ENCODE measurements at regions not wholly inside any gene's neighbourhood (a gene's known extent, or its start where the extent isn't known, plus 50 kb on each side); places are given as distances from the start of the nearest gene placed in this dataset.

DNA sequence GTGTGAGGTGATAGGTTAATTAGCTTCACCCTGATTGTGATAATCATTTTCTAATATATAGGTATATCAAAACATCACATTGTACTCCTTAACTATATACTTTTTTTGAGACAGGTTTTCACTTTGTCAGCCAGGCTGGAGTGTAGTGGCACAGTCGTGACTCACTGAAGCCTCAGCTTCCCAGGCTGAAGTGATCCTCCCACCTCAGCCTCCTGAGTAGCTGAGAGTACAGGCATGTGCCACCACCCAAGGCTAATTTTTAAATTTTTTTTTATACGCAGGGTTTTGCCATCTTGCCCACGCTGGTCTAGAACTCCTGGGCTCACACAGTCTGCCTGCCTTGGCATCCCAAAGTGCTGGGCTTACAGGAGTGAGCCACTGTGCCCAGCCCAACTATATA, 455.3 kb upstream of the MAF start:
- no peaks in the 10 kb centered on the region for H3K27me3 ChIP-seq
- WGBS, 2 donors: 94 to 96% methylated on average over 3 of the region's 3 CpGs
- no peak overlapping the region for H3K4me3 ChIP-seq
- TF ChIP-seq POLR2A (IDR thresholded peaks at IDR 0.05): no peak
- no peak for TF ChIP-seq CTCF (IDR thresholded peaks at IDR 0.05)
- no peak for TF ChIP-seq EP300 (IDR thresholded peaks at IDR 0.05)
- no peaks in the 10 kb centered on the region for H3K9me3 ChIP-seq
- H3K27ac ChIP-seq: no peak overlapping the region
- H3K36me3 ChIP-seq: no peaks in the 10 kb centered on the region
- H3K4me1 ChIP-seq: peaks cover 0 to 28% (median 0%) of the 10 kb centered on the region in 4 donors
- DNase-seq (ENCODE audit: low spot score in 2 of 2): no peak

GRCh38 chr16:80054647-80055046, 454.1 kb upstream of the MAF start:
- TF ChIP-seq POLR2A (IDR thresholded peaks at IDR 0.05): no peak
- TF ChIP-seq CTCF (IDR thresholded peaks at IDR 0.05): no peak
- no peak for TF ChIP-seq EP300 (IDR thresholded peaks at IDR 0.05)
- Histone ChIP-seq H3K27me3 (no peaks in the 10 kb centered on the region), H3K36me3 (no peaks in the 10 kb centered on the region), H3K4me1 (peaks cover 0 to 28% (median 0%) of the 10 kb centered on the region in 4 donors), H3K4me3 (no peak overlapping the region), H3K9me3 (no peaks in the 10 kb centered on the region), H3K27ac (no peak overlapping the region)
- no peak for DNase-seq (ENCODE audit: low spot score in 2 of 2)
- WGBS, 2 donors: 98% methylated on average over 2 of the region's 2 CpGs

DNA sequence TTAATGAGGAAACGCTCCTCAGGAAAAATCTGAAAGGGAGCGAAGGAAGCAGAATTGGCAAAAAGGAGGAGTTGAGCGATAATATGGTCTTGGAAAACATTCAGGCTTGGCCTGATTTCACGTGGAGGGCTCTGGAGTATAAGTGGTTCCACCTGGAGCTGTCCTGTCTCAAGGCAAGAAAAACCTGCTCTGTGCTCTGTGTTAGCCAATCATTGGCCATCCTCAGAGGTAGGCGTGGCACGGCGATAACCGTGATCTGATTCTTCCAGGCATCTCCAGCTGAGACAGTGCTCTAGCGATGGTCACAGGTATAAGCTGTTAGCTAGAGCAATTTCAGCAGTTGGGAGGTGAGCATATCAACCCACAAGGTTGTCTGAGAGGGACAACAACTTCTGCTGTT, 450.5 kb upstream of the MAF start:
- H3K36me3 ChIP-seq: no peaks in the 10 kb centered on the region
- DNase-seq (ENCODE audit: low spot score in 2 of 2): no peak
- WGBS, 2 donors: 92% methylated on average over 9 of the region's 9 CpGs
- H3K27ac ChIP-seq: no peak overlapping the region
- no peak overlapping the region for H3K4me3 ChIP-seq
- H3K4me1 ChIP-seq: peaks cover 0 to 2% (median 0%) of the 10 kb centered on the region in 4 donors
- H3K9me3 ChIP-seq: no peaks in the 10 kb centered on the region
- no peaks in the 10 kb centered on the region for H3K27me3 ChIP-seq
- TF ChIP-seq EP300 (IDR thresholded peaks at IDR 0.05) (no peak), POLR2A (IDR thresholded peaks at IDR 0.05) (no peak), CTCF (IDR thresholded peaks at IDR 0.05) (no peak)

GRCh38 chr16:80048250-80048649, 447.7 kb upstream of the MAF start:
- 70 to 74% methylated on average over 1 of the region's 1 CpG for WGBS, 2 donors
- no peak for DNase-seq (ENCODE audit: low spot score in 2 of 2)
- Histone ChIP-seq H3K36me3 (no peaks in the 10 kb centered on the region), H3K4me3 (no peak overlapping the region), H3K27ac (no peak overlapping the region), H3K9me3 (no peaks in the 10 kb centered on the region), H3K27me3 (no peaks in the 10 kb centered on the region), H3K4me1 (peaks cover 0 to 6% (median 0%) of the 10 kb centered on the region in 4 donors)
- TF ChIP-seq CTCF (IDR thresholded peaks at IDR 0.05): no peak
- no peak for TF ChIP-seq POLR2A (IDR thresholded peaks at IDR 0.05)
- no peak for TF ChIP-seq EP300 (IDR thresholded peaks at IDR 0.05)

- Histone ChIP-seq H3K27ac (no peak overlapping the region), H3K4me3 (no peak overlapping the region), H3K4me1 (peaks cover 0 to 6% (median 0%) of the 10 kb centered on the region in 4 donors), H3K36me3 (no peaks in the 10 kb centered on the region), H3K27me3 (no peaks in the 10 kb centered on the region), H3K9me3 (no peaks in the 10 kb centered on the region)
- WGBS, 2 donors: 70 to 76% methylated on average over 1 of the region's 1 CpG
- no peak for DNase-seq (ENCODE audit: low spot score in 2 of 2)
- TF ChIP-seq CTCF (IDR thresholded peaks at IDR 0.05): no peak
- no peak for TF ChIP-seq POLR2A (IDR thresholded peaks at IDR 0.05)
- no peak for TF ChIP-seq EP300 (IDR thresholded peaks at IDR 0.05)
Measured at GRCh38 chr16:80047842-80048241, 447.3 kb upstream of the MAF start.
